ENCODE measurements at regions not wholly inside any gene's neighbourhood (a gene's known extent, or its start where the extent isn't known, plus 50 kb on each side); places are given as distances from the start of the nearest gene placed in this dataset.

- TF ChIP-seq CTCF (IDR thresholded peaks at IDR 0.05) (no peak), ZFX (IDR thresholded peaks at IDR 0.05; ENCODE audit: borderline replicate concordance) (no peak)
These were observed 455.1 kb downstream of the XYLT1 start for GRCh38 chr16:17015702-17016101.
